Parathyroid adenoma (tissue), 2 donors: ENCODE measurements at regions not wholly inside any gene's neighbourhood (a gene's known extent, or its start where the extent isn't known, plus 50 kb on each side); places are given as distances from the start of the nearest gene placed in this dataset.
A peak's percentile ranks its signal among the peaks of the same experiment; 100 is the strongest.

Experiments used
- H2AFZ ChIP-seq: fragments of 300-600 bp; sonication (generic); one replicate; pipeline ENCODE4 v1.7.0; 2017; ENCODE audit warnings: antibody characterized with exemption, mild to moderate bottlenecking
- H3K27ac ChIP-seq: fragments of 300-600 bp; sonication (generic); one replicate; pipeline ENCODE4 v1.7.0; 2017
- H3K27me3 ChIP-seq: fragments of 300-600 bp; sonication (generic); one replicate; pipeline ENCODE4 v1.7.0; 2017; ENCODE audit warnings: low read length; ENCODE audit not compliant: control insufficient read depth, insufficient read depth
- H3K36me3 ChIP-seq: fragments of 300-600 bp; sonication (generic); one replicate; pipeline ENCODE4 v1.7.0; 2017; ENCODE audit warnings: low read length; ENCODE audit not compliant: control insufficient read depth, insufficient read depth
- H3K4me1 ChIP-seq: fragments of 300-600 bp; sonication (generic); one replicate; pipeline ENCODE4 v1.7.0; 2017; ENCODE audit warnings: control low read depth
- H3K4me2 ChIP-seq: fragments of 300-600 bp; sonication (generic); one replicate; pipeline ENCODE4 v1.7.0; 2017; ENCODE audit warnings: low read length
- H3K4me3 ChIP-seq: fragments of 300-600 bp; sonication (generic); one replicate; pipeline ENCODE4 v1.7.0; 2017; ENCODE audit warnings: low read depth, low read length
- H3K79me2 ChIP-seq: fragments of 300-600 bp; sonication (generic); one replicate; pipeline ENCODE4 v1.7.0; 2017; ENCODE audit warnings: control low read depth
- H3K9ac ChIP-seq: fragments of 300-600 bp; sonication (generic); one replicate; pipeline ENCODE4 v1.7.0; 2017; ENCODE audit warnings: mild to moderate bottlenecking
- H3K9me3 ChIP-seq: fragments of 300-600 bp; sonication (generic); one replicate; pipeline ENCODE4 v1.7.0; 2017; ENCODE audit warnings: low read length; ENCODE audit not compliant: control insufficient read depth
- CTCF ChIP-seq: fragments of 300-600 bp; sonication (generic); IDR thresholded peaks from one replicate; pipeline ENCODE4 v1.7.0; 2017; ENCODE audit warnings: antibody characterized with exemption, mild to moderate bottlenecking
- donor health status: primary hyperparathyroidism.

GRCh38 chr5:173759691-173760090 is 128.5 kb upstream of the CPEB4 start:
- Histone ChIP-seq H3K9me3 (no peaks in the 10 kb centered on the region), H3K4me1 (peaks cover 67% of the 10 kb centered on the region), H3K27ac (no peak overlapping the region), H3K9ac (no peak overlapping the region), H2AFZ (no peak overlapping the region), H3K27me3 (no peaks in the 10 kb centered on the region), H3K4me3 (no peak overlapping the region), H3K79me2 (no peaks in the 10 kb centered on the region), H3K4me2 (no peak overlapping the region), H3K36me3 (no peaks in the 10 kb centered on the region)
- no peak for TF ChIP-seq CTCF

GRCh38 chr5:173760461-173761177 is 127.5 kb upstream of the CPEB4 start:
- Histone ChIP-seq H3K27me3 (no peaks in the 10 kb centered on the region), H3K79me2 (no peaks in the 10 kb centered on the region), H3K36me3 (no peaks in the 10 kb centered on the region), H2AFZ (peak overlapping the region; percentile 75), H3K9ac (no peak overlapping the region), H3K4me1 (peaks cover 66% of the 10 kb centered on the region), H3K27ac (peak overlapping the region; percentile 76), H3K9me3 (no peaks in the 10 kb centered on the region), H3K4me3 (no peak overlapping the region), H3K4me2 (no peak overlapping the region)
- TF ChIP-seq CTCF = no peak

- no peaks in the 10 kb centered on the region for H3K79me2 ChIP-seq
- no peaks in the 10 kb centered on the region for H3K27me3 ChIP-seq
- no peaks in the 10 kb centered on the region for H3K9me3 ChIP-seq
- peak overlapping the region; percentile 75 for H2AFZ ChIP-seq
- no peak overlapping the region for H3K9ac ChIP-seq
- H3K4me2 ChIP-seq = no peak overlapping the region
- H3K4me3 ChIP-seq = no peak overlapping the region
- no peak for TF ChIP-seq CTCF
- peak overlapping the region; percentile 76 for H3K27ac ChIP-seq
- no peaks in the 10 kb centered on the region for H3K36me3 ChIP-seq
- peaks cover 71% of the 10 kb centered on the region for H3K4me1 ChIP-seq
Measured at GRCh38 chr5:173761178-173761513, 127.0 kb upstream of the CPEB4 start.

- Histone ChIP-seq H3K79me2 (no peaks in the 10 kb centered on the region), H2AFZ (peak overlapping the region; percentile 59), H3K4me1 (peaks cover 73% of the 10 kb centered on the region), H3K9me3 (no peaks in the 10 kb centered on the region), H3K9ac (no peak overlapping the region), H3K4me3 (no peak overlapping the region), H3K27me3 (no peaks in the 10 kb centered on the region), H3K27ac (peak overlapping the region; percentile 76), H3K4me2 (no peak overlapping the region), H3K36me3 (no peaks in the 10 kb centered on the region)
- no peak for TF ChIP-seq CTCF
Measured at GRCh38 chr5:173762045-173762444, 126.1 kb upstream of the CPEB4 start.

- H3K9me3 ChIP-seq = no peaks in the 10 kb centered on the region
- H3K36me3 ChIP-seq = no peaks in the 10 kb centered on the region
- H3K79me2 ChIP-seq = no peaks in the 10 kb centered on the region
- no peaks in the 10 kb centered on the region for H3K27me3 ChIP-seq
- H3K9ac ChIP-seq = no peak overlapping the region
- H2AFZ ChIP-seq = peak overlapping the region; percentile 80
- H3K4me3 ChIP-seq = no peak overlapping the region
- no peak for TF ChIP-seq CTCF
- H3K4me2 ChIP-seq = no peak overlapping the region
- H3K27ac ChIP-seq = peak overlapping the region; percentile 76
- peaks cover 73% of the 10 kb centered on the region for H3K4me1 ChIP-seq
Measured at GRCh38 chr5:173762930-173763329, 125.2 kb upstream of the CPEB4 start.
